Activated naive CD8-positive, alpha-beta T cell treated with anti-CD3 and anti-CD28 coated beads, Interleukin-2, amount 10 ng/mL, durations not matched to agents 7 days and 5 days (primary cell): ENCODE measurements at regions not wholly inside any gene's neighbourhood (a gene's known extent, or its start where the extent isn't known, plus 50 kb on each side); places are given as distances from the start of the nearest gene placed in this dataset.

Source experiments
- ATAC-seq: fragments of 150-1000 bp; cut with Tn5 transposase; one replicate; pipeline ENCODE4 v1.10.0; 2021; ENCODE audit warnings: low read depth, moderate library complexity
- POLR2A ChIA-PET: fragments of 350-600 bp; sonication (Branson Sonifier 250); formaldehyde crosslinking; loops from one replicate; lab custom pipeline; 2021; ENCODE audit warnings: antibody characterized with exemption; lab: Charles Lee
- DNase-seq: peaks from one replicate; pipeline ENCODE4 v3.0.0; 2021
- H3K27ac Mint-ChIP-seq: one replicate; pipeline ENCODE4 v1.8.0; 2022; ENCODE audit warnings: mild to moderate bottlenecking, mixed read lengths
- H3K27me3 Mint-ChIP-seq: one replicate; pipeline ENCODE4 v1.8.0; 2022; ENCODE audit warnings: mild to moderate bottlenecking, moderate library complexity, mixed read lengths
- H3K36me3 Mint-ChIP-seq: one replicate; pipeline ENCODE4 v1.8.0; 2021; ENCODE audit warnings: mild to moderate bottlenecking, mixed read lengths
- H3K4me1 Mint-ChIP-seq: one replicate; pipeline ENCODE4 v1.8.0; 2021; ENCODE audit warnings: mixed read lengths
- H3K4me3 Mint-ChIP-seq: one replicate; pipeline ENCODE4 v1.8.0; 2022; ENCODE audit warnings: mild to moderate bottlenecking, moderate library complexity, mixed read lengths
- H3K9me3 Mint-ChIP-seq: one replicate; pipeline ENCODE4 v1.8.0; 2021; ENCODE audit warnings: mixed read lengths

DNA sequence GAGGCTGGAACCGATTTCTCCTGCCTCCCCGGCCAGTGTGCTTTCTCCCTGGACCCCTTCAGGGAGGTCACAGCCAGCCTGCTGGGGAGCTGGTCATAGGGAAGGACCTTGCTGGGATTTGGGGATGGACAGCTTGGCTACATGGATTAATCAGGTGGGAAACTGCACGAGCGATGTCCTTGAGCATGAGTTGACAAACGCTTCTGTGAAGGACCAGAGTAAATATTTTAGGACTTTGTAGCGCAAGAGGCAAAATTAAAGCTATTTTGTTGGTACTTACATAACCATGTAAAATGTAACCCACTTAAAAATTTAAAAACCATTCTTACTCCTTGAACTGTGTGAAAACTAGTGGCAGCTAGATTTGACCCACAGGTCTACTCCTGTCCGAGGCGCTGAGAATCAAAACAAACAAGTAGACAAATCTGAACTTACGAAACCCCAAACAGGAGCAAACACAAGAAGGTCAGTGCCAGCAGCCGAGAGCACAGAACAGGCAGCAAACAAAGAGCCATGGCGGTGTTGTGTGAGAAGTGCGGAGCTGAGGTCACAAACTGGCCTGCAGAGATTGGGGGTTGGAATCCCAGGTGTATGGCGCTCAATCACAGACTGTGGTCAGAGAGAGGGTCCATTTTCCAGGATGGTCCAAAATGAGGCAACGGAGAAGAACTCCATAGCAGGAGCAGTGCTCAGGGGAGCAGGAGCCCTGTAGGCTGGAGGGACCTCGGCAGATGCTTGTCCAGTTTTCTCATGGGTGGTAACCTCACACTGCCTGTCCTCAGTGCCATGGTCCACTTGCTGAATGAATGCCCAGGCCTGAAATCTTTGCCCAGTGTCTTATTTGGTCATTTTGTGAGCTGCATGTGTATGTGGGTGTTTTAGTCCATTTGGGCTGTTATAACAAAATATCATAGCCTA lies 79.2 kb upstream of the CLMN start:
- Mint-ChIP-seq H3K27ac (no peak overlapping the region), H3K36me3 (no peaks in the 10 kb centered on the region), H3K4me3 (no peak overlapping the region), H3K27me3 (peaks cover 3% of the 10 kb centered on the region), H3K4me1 (peaks cover 1% of the 10 kb centered on the region), H3K9me3 (peaks cover 5% of the 10 kb centered on the region)
- ATAC-seq (no peak), DNase-seq (no peak)
- POLR2A ChIA-PET, result no interaction called here

DNA sequence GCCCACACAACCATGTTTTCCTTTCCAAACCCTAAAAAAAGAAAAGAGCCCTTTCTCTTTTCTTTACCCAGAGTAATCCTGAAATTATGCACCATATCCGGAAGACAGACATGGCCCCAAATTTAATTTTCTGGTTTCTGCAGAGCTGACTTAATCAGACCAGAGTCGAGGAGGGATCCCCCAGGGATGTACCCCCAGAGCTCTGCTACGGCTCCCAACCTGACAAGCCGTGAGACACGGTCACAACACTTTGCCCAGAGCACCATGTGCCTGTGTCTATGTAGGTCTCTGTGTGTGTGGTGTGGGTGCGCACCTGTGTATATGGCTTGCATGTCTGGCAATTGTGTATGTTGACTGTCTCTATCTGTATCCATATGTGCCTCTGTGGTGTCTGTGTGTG lies 77.6 kb upstream of the CLMN start:
- Mint-ChIP-seq H3K9me3 (peaks cover 5% of the 10 kb centered on the region), H3K4me1 (peaks cover 1% of the 10 kb centered on the region), H3K36me3 (no peaks in the 10 kb centered on the region), H3K27ac (no peak overlapping the region), H3K4me3 (no peak overlapping the region), H3K27me3 (peaks cover 3% of the 10 kb centered on the region)
- DNase-seq (no peak), ATAC-seq (no peak)
- POLR2A ChIA-PET, result no interaction called here

DNA sequence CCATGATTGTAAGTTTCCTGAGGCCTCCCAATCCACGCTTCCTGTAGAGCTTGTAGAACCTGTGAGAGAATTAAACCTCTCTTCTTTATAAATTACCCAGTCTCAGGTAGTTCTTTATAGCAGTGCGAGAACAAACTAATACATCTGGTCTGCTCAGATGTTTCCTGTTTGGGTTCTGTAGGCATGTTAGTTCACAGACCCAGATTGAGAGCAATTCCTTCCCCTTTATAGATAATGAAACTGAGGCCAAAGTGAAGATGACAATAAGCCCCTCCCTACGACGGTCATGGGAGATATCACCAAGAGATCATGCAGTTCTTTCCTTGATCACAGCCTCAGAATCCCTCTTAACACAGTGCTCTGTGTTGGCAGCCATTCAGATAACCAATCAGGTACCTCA lies 76.5 kb upstream of the CLMN start:
- no peak for ATAC-seq
- Mint-ChIP-seq H3K36me3 (no peaks in the 10 kb centered on the region), H3K4me1 (peaks cover 1% of the 10 kb centered on the region), H3K27ac (no peak overlapping the region), H3K27me3 (peaks cover 3% of the 10 kb centered on the region), H3K4me3 (no peak overlapping the region), H3K9me3 (peaks cover 5% of the 10 kb centered on the region)
- POLR2A ChIA-PET, result no interaction called here
- no peak for DNase-seq

DNA sequence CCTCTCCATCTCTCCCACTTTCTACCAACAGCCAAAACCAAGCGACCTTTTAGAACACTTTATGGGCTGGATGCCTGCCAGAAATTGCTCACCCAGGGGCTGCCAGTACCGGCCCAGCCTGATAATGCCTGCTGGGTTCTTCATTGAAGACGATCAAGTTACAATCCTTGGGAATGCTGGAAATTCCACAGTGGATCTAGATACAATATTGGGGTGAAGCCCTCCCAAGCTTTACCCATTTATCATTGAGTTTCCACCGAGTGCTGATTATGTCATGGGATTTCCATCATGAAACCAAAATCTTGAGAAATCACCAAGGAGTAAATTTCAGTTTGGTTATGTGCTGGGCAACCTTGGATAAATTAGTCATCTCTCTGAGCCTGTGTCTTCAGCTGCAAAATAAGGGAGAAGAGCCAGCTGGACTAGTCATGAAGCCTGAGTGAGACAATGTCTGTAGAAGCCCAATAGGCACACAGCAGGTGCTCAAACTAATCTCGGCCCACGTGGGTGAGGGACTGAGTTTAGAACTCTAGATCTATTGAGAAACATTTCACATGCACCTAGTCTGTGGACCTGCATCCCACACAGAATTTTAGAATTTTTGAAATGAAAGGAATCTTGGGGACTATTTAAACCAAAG lies 75.5 kb upstream of the CLMN start:
- H3K4me1 Mint-ChIP-seq, result peaks cover 1% of the 10 kb centered on the region
- no peak for ATAC-seq
- peaks cover 7% of the 10 kb centered on the region for H3K9me3 Mint-ChIP-seq
- POLR2A ChIA-PET, result no interaction called here
- H3K36me3 Mint-ChIP-seq, result no peaks in the 10 kb centered on the region
- H3K4me3 Mint-ChIP-seq, result no peak overlapping the region
- H3K27me3 Mint-ChIP-seq, result peaks cover 3% of the 10 kb centered on the region
- DNase-seq, result no peak
- no peak overlapping the region for H3K27ac Mint-ChIP-seq

DNA sequence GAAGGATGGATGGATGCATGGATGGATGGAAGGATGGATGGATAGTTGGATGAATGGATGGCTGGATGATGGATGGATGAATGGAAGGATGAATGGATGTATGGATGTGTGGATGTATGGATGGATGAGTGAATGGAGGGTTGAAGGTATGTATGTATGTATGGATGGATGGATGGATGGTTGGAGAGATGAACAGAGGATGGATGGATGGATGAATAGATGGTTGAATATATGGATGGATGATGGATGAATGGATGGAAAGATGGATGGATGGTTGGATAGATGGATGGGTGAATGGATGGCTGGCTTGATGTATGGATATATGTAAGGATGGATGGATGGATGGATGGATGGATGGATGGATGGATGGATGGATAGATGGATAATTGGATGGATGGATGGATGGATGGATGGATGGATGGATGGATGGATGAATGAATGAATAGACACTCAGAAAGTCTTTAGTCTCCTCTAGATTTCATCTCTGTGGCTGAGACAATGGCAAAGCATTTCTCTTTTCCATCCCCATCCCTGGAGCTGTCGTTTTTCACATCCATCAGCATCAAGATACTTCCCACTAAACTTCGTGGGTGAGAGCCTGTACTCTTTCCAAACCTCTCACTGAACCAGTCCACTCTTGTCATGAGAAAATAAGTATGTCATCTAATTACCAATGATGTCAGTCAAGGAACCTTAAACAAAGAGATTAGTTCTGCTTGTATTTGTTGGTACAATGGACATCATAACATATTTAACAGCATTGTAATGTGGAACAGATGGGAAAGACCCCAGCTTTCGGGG lies 74.8 kb upstream of the CLMN start:
- H3K27me3 Mint-ChIP-seq, result peaks cover 3% of the 10 kb centered on the region
- H3K36me3 Mint-ChIP-seq, result no peaks in the 10 kb centered on the region
- POLR2A ChIA-PET, result no interaction called here
- H3K27ac Mint-ChIP-seq, result no peak overlapping the region
- ATAC-seq (no peak), DNase-seq (no peak)
- peaks cover 1% of the 10 kb centered on the region for H3K4me1 Mint-ChIP-seq
- no peak overlapping the region for H3K4me3 Mint-ChIP-seq
- peaks cover 7% of the 10 kb centered on the region for H3K9me3 Mint-ChIP-seq

DNA sequence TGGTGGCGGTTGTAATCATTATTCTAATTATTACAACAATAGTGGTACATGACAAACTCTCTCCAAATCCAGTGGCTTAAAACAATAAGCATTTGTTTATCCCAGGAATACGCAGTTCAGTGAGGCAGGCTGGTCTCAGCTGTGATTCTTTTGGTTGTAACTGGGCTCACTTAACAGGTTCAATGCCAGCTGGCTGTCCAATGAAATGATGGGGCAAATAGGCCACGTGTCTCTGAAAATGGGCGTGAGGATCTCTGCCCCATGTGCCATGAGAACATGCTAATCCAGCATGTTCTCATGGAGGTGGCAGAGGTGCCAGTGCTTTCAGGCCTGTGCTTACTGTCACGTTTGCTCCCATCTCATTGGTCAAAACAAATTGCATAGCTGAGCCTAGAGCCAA lies 73.1 kb upstream of the CLMN start:
- Mint-ChIP-seq H3K4me1 (peaks cover 1% of the 10 kb centered on the region), H3K27me3 (peaks cover 5% of the 10 kb centered on the region), H3K36me3 (no peaks in the 10 kb centered on the region), H3K4me3 (no peak overlapping the region), H3K9me3 (peaks cover 7% of the 10 kb centered on the region), H3K27ac (no peak overlapping the region)
- POLR2A ChIA-PET, result no interaction called here
- DNase-seq (no peak), ATAC-seq (no peak)

DNA sequence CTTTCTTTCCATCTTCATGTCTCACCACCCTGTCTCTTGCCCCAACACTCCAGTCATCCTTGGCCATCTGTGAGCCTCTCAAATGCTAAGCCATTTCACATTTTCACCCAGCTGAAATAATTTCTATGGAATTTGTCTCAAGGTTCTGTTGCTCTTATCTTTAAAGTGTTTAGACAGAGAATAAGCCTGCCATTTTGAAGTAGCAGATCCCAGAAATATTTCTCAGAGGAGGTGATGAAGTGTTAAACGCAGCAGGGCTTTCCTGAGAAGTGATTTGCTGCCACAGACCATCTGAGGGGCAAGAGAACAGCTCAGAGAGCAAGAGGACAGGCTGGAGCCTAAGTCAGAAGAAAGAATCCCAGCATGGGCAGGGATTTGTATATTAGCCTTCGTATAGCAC lies 71.6 kb upstream of the CLMN start:
- Mint-ChIP-seq H3K4me3 (no peak overlapping the region), H3K27me3 (peaks cover 5% of the 10 kb centered on the region), H3K36me3 (no peaks in the 10 kb centered on the region), H3K4me1 (peaks cover 1% of the 10 kb centered on the region), H3K9me3 (peaks cover 7% of the 10 kb centered on the region), H3K27ac (no peak overlapping the region)
- ATAC-seq (no peak), DNase-seq (no peak)
- POLR2A ChIA-PET, result no interaction called here

DNA sequence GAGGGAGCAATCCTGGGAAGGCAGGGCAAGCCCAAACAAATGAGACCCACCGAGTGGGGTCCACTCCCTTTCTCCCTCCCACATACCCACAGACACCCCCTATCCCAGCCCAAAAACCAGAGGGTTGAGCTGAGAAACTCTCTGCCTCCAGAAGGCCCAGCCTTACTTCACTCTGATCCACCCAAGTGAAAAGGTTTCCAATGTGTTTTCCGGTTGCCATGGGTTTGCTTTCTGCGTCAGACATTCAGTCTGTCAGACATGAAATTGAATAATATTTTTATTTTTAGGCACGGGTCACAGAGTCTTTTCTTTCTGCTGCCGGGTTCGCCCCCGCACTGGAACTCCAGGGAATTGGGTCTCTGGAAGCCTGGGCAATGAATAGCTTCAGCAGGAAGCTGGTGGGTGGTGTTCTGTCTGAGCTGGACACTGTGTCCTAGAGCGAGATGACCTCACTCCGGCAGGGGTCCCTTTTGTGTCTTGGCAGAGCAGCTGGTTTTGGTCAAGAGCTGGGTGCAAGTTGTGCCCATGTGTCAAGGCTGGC lies 69.8 kb upstream of the CLMN start:
- Mint-ChIP-seq H3K9me3 (peaks cover 7% of the 10 kb centered on the region), H3K4me1 (no peaks in the 10 kb centered on the region), H3K27ac (no peak overlapping the region), H3K36me3 (no peaks in the 10 kb centered on the region), H3K4me3 (no peak overlapping the region), H3K27me3 (peaks cover 5% of the 10 kb centered on the region)
- POLR2A ChIA-PET, result no interaction called here
- no peak for DNase-seq
- no peak for ATAC-seq

DNA sequence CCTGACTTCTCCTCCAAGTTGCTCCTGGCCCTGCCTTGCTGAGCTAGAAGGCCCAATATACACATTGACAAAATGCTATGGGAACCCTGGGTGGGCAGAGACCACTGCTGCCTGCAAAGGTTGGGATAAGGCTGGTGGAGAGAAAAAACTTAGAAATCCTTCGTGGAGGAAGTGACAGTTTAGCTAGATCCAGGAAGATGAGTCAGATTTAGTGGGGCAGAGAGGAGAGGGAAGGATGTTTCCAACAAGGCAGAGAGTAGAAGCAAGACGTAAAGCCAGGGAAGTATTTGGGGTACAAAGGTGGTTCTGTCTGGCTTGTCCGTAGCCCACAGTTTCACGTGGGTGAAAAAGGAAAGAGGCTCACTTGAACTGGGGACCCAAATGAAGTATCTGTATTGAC lies 69.0 kb upstream of the CLMN start:
- Mint-ChIP-seq H3K4me1 (no peaks in the 10 kb centered on the region), H3K36me3 (no peaks in the 10 kb centered on the region), H3K27me3 (peaks cover 3% of the 10 kb centered on the region), H3K4me3 (no peak overlapping the region), H3K27ac (no peak overlapping the region), H3K9me3 (peaks cover 2% of the 10 kb centered on the region)
- no peak for ATAC-seq
- DNase-seq, result no peak
- POLR2A ChIA-PET, result no interaction called here

DNA sequence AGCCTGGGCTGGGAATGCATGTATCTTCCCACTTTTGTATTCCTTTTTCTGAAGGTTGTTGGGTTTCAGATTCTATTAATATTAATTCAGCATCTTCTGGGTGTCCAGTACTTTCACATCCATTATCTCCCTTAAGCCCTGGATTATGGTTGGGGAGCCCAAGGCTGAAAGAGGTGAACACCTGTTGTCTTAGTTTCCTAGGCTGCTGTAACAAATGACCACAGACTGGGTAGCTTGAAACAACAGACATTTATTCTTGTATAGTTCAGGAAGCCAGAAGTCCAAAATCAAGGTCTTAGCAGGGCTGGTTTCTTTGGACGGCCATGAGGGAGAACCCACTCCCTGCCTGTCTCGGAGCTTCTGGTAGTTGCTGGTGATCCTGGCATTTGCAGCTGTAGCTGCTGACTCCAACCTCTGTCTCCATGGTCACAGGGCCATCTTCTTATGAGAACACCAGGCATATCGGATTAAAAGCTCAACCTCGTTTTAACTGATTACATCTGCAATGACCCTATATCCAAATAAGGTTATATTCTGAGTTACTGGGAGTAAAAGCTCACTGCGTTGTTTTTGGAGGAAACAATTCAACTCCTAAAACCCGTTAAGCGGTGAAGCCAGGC lies 68.2 kb upstream of the CLMN start:
- Mint-ChIP-seq H3K36me3 (no peaks in the 10 kb centered on the region), H3K4me1 (no peaks in the 10 kb centered on the region), H3K27ac (no peak overlapping the region), H3K4me3 (no peak overlapping the region), H3K27me3 (peaks cover 3% of the 10 kb centered on the region), H3K9me3 (peaks cover 2% of the 10 kb centered on the region)
- POLR2A ChIA-PET, result no interaction called here
- ATAC-seq (no peak), DNase-seq (no peak)

DNA sequence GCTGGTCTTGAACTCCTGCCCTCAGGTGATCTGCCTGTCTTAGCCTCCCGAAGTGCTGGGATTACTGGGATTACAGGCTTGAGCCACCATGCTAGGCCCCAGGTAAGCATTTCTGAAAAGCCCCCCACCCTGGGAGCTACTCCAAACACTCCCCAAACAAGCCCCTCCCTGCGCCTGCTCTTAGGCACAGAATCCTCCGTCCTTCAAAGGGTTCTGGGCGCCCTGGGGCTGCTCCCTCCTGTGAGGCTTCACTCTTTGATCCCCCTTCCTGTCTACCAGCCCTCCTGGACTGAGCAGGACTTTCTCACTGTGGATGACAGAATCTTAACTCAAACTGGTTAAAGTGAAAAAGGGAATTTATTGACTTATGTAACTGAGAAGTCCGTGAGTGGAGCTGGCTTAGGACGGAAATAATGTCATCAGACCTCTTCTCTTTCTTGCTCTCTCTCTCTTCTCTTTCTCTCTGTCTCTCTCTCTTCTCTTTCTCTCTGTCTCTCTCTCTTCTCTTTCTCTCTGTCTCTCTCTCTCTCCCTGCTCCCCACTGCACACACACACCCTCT lies 66.9 kb upstream of the CLMN start:
- Mint-ChIP-seq H3K4me1 (no peaks in the 10 kb centered on the region), H3K27me3 (peaks cover 3% of the 10 kb centered on the region), H3K27ac (no peak overlapping the region), H3K9me3 (peaks cover 7% of the 10 kb centered on the region), H3K36me3 (no peaks in the 10 kb centered on the region), H3K4me3 (no peak overlapping the region)
- ATAC-seq (no peak), DNase-seq (no peak)
- POLR2A ChIA-PET, result no interaction called here

DNA sequence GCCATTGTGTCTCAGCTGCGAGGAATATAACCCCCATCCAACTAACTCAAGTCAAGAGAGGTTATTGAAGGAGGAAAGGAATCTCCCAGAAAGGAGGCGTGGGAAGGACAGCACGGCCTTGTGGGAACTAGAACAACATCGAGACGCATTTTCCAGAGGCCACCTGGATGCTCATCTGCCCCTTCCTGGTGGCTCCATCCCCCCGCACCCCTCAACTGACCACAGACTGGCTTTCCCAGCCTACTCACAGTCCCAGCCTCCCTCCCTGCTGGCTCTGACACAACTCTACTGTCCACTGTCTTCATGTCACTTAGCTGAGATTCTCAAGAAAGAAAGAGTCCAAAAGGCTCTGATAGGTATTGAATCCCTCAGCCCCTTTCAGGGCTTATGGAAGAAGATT lies 66.0 kb upstream of the CLMN start:
- ATAC-seq (no peak), DNase-seq (no peak)
- Mint-ChIP-seq H3K4me3 (no peak overlapping the region), H3K4me1 (no peaks in the 10 kb centered on the region), H3K27ac (no peak overlapping the region), H3K36me3 (no peaks in the 10 kb centered on the region), H3K27me3 (peaks cover 3% of the 10 kb centered on the region), H3K9me3 (peaks cover 6% of the 10 kb centered on the region)
- POLR2A ChIA-PET, result no interaction called here

DNA sequence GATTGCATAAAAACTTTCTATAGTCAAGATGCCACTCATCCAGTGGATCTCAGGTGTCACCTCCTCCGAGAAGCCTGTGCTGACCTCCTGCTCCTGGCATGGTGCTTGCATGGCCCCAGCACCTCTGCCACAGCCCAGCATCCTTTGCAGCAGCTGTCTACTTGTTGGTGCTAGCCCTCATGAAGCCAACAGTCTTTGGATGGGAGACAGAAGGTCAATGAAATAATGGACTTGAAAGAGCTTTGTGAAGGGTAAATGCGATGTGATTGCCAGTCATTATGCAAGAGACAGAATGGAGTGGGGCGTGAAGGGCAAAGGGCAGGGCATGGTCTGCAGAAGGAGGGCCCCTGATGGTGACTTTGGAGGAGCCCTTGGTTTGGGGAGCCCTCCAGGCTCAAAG lies 63.0 kb upstream of the CLMN start:
- Mint-ChIP-seq H3K4me3 (no peak overlapping the region), H3K27me3 (peaks cover 14% of the 10 kb centered on the region), H3K9me3 (peaks cover 13% of the 10 kb centered on the region), H3K27ac (no peak overlapping the region), H3K36me3 (peaks cover 1% of the 10 kb centered on the region), H3K4me1 (no peaks in the 10 kb centered on the region)
- DNase-seq, result no peak
- ATAC-seq, result no peak
- POLR2A ChIA-PET, result no interaction called here
